Astrocyte (in vitro differentiated cells and primary cell): ENCODE measurements at regions not wholly inside any gene's neighbourhood (a gene's known extent, or its start where the extent isn't known, plus 50 kb on each side); places are given as distances from the start of the nearest gene placed in this dataset.

Experiments used
- DNase-seq: peaks from one replicate; pipeline ENCODE4 v3.0.0-alpha.2; 2010; ENCODE audit warnings: low read depth
- FAIRE-seq: peaks from 2 replicates; lab custom pipeline; 2011; peaks lifted over from hg19 to GRCh38; lab: Jason Lieb, UNC
- H2AFZ ChIP-seq: 2 replicates; pipeline ENCODE4 v1.6.0; 2012; ENCODE audit warnings: low read depth, low read length, inconsistent platforms
- H3K27ac ChIP-seq: 2 replicates; pipeline ENCODE4 v1.5.1; 2011; ENCODE audit warnings: low read depth, low read length, inconsistent platforms
- H3K27me3 ChIP-seq: 2 replicates; pipeline ENCODE4 v1.6.0; 2011; ENCODE audit warnings: low read length, inconsistent platforms; ENCODE audit not compliant: insufficient read depth
- H3K36me3 ChIP-seq: 2 replicates; pipeline ENCODE4 v1.5.1; 2011; ENCODE audit warnings: low read length, inconsistent platforms; ENCODE audit not compliant: insufficient read depth
- H3K4me1 ChIP-seq: 2 replicates; pipeline ENCODE4 v1.5.1; 2011; ENCODE audit warnings: low read length, inconsistent platforms; ENCODE audit not compliant: insufficient read depth
- H3K4me2 ChIP-seq: 2 replicates; pipeline ENCODE4 v1.6.0; 2012; ENCODE audit warnings: low read length, inconsistent platforms
- H3K4me3 ChIP-seq: 2 replicates; pipeline ENCODE4 v1.5.1; 2011; ENCODE audit warnings: low read depth, mild to moderate bottlenecking, low read length, inconsistent platforms; ENCODE audit not compliant: insufficient read depth
- H3K79me2 ChIP-seq: 2 replicates; pipeline ENCODE4 v1.6.0; 2012; ENCODE audit warnings: mild to moderate bottlenecking, low read length, inconsistent platforms; ENCODE audit not compliant: insufficient read depth
- H3K9ac ChIP-seq: 2 replicates; pipeline ENCODE4 v1.6.0; 2012; ENCODE audit warnings: mild to moderate bottlenecking, low read length, inconsistent platforms
- H3K9me3 ChIP-seq: 2 replicates; pipeline ENCODE4 v1.5.1; 2012; ENCODE audit warnings: low read depth, mild to moderate bottlenecking, low read length, inconsistent platforms; ENCODE audit not compliant: insufficient read depth
- H4K20me1 ChIP-seq: 2 replicates; pipeline ENCODE4 v1.6.0; 2012; ENCODE audit warnings: low read length, inconsistent platforms; ENCODE audit not compliant: insufficient read depth
- H3K27ac Mint-ChIP-seq: one replicate; pipeline ENCODE4 v1.8.0; 2021; ENCODE audit warnings: mild to moderate bottlenecking, mixed read lengths; ENCODE audit not compliant: unreplicated experiment
- H3K27me3 Mint-ChIP-seq: one replicate; pipeline ENCODE4 v1.8.0; 2021; ENCODE audit warnings: low read depth, mixed read lengths; ENCODE audit not compliant: unreplicated experiment
- H3K36me3 Mint-ChIP-seq: one replicate; pipeline ENCODE4 v1.8.0; 2021; ENCODE audit warnings: low read depth, mixed read lengths; ENCODE audit not compliant: unreplicated experiment
- H3K4me1 Mint-ChIP-seq: one replicate; pipeline ENCODE4 v1.8.0; 2021; ENCODE audit warnings: low read depth, mixed read lengths; ENCODE audit not compliant: unreplicated experiment
- H3K4me3 Mint-ChIP-seq: one replicate; pipeline ENCODE4 v1.8.0; 2021; ENCODE audit warnings: mild to moderate bottlenecking, moderate library complexity, mixed read lengths; ENCODE audit not compliant: unreplicated experiment
- H3K9me3 Mint-ChIP-seq: one replicate; pipeline ENCODE4 v1.8.0; 2021; ENCODE audit warnings: mild to moderate bottlenecking, mixed read lengths; ENCODE audit not compliant: unreplicated experiment
- CTCF ChIP-seq: IDR thresholded peaks from 2 replicates; pipeline ENCODE4 v1.5.1; 2011; ENCODE audit warnings: low read depth, mild to moderate bottlenecking, inconsistent platforms, low read length, moderate library complexity; ENCODE audit not compliant: insufficient read depth
- EZH2 ChIP-seq: IDR thresholded peaks from 2 replicates; pipeline ENCODE4 v1.6.1; 2012; ENCODE audit warnings: mild to moderate bottlenecking, low read length, inconsistent platforms; ENCODE audit not compliant: insufficient read depth

- TF ChIP-seq EZH2 (no peak), CTCF (no peak)
- H3K4me1 ChIP-seq = peaks cover 20% of the 10 kb centered on the region
- Mint-ChIP-seq H3K4me1 (peaks cover 4% of the 10 kb centered on the region), H3K27ac (no peak overlapping the region), H3K4me3 (no peak overlapping the region), H3K27me3 (peaks cover 9% of the 10 kb centered on the region), H3K9me3 (no peaks in the 10 kb centered on the region), H3K36me3 (no peaks in the 10 kb centered on the region)
- no peaks in the 10 kb centered on the region for H3K9me3 ChIP-seq
- H3K9ac ChIP-seq = no peak overlapping the region
- no peak for FAIRE-seq
- DNase-seq = no peak
- no peaks in the 10 kb centered on the region for H3K27me3 ChIP-seq
- no peaks in the 10 kb centered on the region for H3K79me2 ChIP-seq
- no peak overlapping the region for H3K4me3 ChIP-seq
- peak overlapping the region; percentile 19 for H2AFZ ChIP-seq
- H3K36me3 ChIP-seq = no peaks in the 10 kb centered on the region
- H3K27ac ChIP-seq = no peak overlapping the region
- H3K4me2 ChIP-seq = peak overlapping the region; percentile 45
- H4K20me1 ChIP-seq = no peaks in the 10 kb centered on the region
Observed at GRCh38 chr15:99511866-99512661, 53.7 kb upstream of the MEF2A start.

- H2AFZ ChIP-seq = no peak overlapping the region
- H3K27me3 ChIP-seq = no peaks in the 10 kb centered on the region
- Mint-ChIP-seq H3K27ac (no peak overlapping the region), H3K27me3 (peaks cover 8% of the 10 kb centered on the region), H3K36me3 (no peaks in the 10 kb centered on the region), H3K4me3 (no peak overlapping the region), H3K9me3 (no peaks in the 10 kb centered on the region), H3K4me1 (no peaks in the 10 kb centered on the region)
- no peaks in the 10 kb centered on the region for H3K36me3 ChIP-seq
- H3K4me3 ChIP-seq = no peak overlapping the region
- FAIRE-seq = no peak
- H3K4me1 ChIP-seq = peaks cover 7% of the 10 kb centered on the region
- no peak for DNase-seq
- no peak overlapping the region for H3K9ac ChIP-seq
- no peaks in the 10 kb centered on the region for H3K79me2 ChIP-seq
- no peak overlapping the region for H3K4me2 ChIP-seq
- H3K9me3 ChIP-seq = no peaks in the 10 kb centered on the region
- TF ChIP-seq CTCF = no peak
- TF ChIP-seq EZH2 = no peak
- no peak overlapping the region for H3K27ac ChIP-seq
- H4K20me1 ChIP-seq = no peaks in the 10 kb centered on the region
Observed at GRCh38 chr15:99514306-99514705, 51.5 kb upstream of the MEF2A start.
